DMS79 treated with DMSO at 0.1 percent for 48 hours (cell line): ENCODE measurements at regions not wholly inside any gene's neighbourhood (a gene's known extent, or its start where the extent isn't known, plus 50 kb on each side); places are given as distances from the start of the nearest gene placed in this dataset.

ENCODE experiments used
- DNase-seq: peaks from one replicate; lab custom pipeline; 2025; lab: John Stamatoyannopoulos, UW

DNA sequence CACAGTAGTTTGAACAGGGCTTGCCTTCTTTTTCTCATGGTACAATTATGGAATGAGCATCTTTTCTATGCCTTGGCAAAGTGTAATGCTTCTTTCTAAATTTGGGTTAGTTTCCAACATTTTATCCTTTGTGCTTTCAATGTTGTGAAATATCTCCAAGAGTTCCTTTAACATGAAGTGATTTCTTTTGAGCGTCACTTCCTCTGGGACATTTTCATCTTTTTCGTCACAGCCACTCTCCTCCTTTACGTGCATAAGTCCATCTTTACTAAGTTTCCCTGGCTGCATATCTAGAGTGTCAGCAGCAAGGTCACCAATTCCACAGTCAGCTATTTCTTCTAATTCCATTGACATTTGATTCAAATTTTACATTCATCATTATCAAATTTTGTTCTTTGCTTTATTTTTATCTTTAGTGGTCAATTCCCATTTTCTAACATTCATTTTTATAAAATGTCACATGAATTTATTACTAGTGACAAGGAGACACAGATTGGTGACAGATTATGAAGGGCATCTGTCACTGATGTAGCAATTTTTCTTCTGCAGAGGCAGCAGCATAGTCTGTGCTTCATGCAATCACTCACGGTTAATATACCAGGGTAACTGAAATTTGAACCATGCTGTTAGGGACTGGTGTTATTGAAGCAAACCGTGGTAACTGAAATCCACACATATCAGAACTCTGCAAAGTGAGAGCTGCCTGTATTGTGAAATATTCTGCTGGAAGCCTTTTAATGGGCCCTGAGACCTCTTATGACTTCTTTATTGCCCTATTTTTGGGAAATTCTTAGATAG is 126.5 kb upstream of the THBS1 start:
- DNase-seq, result no peak

DNA sequence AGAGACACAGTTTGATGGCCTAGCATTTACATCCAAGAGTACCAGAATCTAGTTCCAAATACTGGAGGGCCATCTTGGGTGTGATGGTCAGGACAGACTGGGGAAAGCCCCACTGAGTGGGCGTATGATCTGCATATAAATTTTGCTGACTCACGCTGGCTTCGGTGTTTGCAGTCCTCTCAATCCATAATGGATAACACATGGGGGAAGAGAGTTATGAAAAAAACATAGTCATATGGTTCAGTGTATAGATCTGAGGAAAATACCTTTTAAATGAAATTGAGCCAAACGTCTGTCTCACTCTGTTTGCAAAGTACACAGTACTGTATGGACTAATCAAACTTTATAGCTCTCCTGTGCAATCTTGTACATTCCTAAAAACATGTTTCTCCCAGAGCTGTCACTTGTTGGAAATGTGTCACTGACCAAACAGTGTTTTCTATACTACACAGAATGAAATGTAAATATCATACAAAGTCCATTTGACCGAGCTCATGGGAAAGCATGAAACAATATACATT is 125.3 kb upstream of the THBS1 start:
- DNase-seq, result no peak

DNA sequence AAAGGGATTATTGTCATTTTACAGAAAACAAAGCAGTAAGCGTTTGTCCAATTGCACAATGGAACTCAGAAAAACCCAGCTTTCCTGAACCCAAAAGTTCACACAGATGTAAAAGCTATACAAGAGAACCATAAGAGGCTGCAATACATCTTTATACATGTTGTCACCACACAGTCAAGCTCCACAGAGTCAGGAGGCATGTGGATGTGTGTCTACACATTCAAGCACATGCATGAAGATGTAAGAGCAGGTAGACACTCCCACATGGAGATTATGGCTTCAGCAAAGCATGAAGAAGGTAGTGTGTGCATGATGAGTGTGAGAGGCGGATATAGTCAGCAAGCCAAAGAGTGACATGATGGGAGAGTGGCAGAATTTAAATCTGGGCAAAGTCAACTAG is 124.7 kb upstream of the THBS1 start:
- no peak for DNase-seq

GRCh38 chr15:39456582-39457330 is 124.1 kb upstream of the THBS1 start:
- DNase-seq, result no peak

- no peak for DNase-seq
These were observed 122.7 kb upstream of the THBS1 start for GRCh38 chr15:39458131-39458530.

DNA sequence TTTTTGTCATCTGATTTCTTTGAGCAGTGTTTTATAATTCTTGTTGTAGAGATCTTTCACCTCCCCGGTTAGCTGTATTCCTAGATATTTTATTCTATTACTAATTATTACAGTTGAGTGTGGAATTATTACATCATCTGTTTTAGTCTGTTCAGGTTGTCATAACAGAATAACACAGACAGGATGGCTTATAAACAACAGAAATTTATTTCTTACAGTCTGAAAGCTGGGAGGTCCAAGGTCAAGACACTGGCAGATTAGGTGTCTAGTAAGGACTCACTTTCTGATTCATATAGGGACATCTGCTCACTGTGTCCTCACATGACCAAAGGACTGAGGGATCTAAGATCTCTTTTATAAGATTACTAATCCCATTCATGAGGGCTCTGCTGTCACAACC is 121.3 kb upstream of the THBS1 start:
- DNase-seq, result no peak

- DNase-seq, result no peak
These were observed 120.1 kb upstream of the THBS1 start for GRCh38 chr15:39460748-39461147.

DNA sequence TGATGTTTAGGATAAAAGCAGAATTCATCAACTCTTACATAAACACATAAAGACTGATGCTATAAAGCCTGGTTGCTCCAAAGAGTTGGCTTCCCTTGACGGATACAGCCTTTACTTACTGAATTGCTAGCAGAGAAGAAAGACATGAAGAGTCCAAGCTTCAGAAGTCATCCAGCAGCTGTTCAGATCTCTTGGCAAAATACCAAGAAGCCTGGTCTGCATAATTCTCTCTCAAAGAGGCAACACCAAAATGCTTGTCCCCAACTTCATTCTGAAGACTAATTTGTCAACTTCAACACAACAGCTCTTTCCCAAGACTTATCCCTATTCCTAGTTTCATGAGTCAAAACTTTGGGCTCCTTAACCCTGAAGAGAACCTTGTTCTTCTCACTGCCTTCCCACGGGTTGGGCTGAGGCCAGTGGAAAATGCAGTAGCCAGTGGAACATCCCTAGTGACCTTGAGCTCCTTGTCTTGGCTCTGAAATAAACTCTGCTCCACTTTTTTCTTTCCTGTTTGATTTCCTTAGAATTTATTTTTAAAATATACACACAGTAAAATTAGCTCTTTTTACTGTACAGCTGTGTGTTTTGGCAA is 119.2 kb upstream of the THBS1 start:
- DNase-seq, result no peak

DNA sequence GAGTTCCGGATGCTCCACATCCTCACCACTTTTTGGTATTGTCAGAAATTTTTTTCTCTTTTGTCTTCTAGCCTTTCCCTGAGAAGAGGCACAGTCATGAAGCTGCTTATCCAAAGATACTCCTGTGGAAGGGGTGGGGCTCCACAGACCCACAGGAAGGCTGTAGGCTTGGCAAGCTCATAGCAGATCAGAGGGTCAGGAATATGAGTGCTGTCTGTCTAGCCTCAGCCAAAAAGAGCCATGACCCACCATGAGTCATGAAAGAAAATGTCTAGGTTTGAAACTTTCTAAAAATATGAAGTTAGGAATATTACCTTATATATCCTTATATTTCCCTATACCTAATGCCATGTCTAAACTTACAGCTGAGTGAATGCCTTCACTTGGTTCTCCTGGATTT is 118.2 kb upstream of the THBS1 start:
- DNase-seq, result no peak

- no peak for DNase-seq
These were observed 114.8 kb upstream of the THBS1 start for GRCh38 chr15:39465843-39466749.

GRCh38 chr15:39466750-39467105 is 114.2 kb upstream of the THBS1 start:
- DNase-seq, result no peak

DNA sequence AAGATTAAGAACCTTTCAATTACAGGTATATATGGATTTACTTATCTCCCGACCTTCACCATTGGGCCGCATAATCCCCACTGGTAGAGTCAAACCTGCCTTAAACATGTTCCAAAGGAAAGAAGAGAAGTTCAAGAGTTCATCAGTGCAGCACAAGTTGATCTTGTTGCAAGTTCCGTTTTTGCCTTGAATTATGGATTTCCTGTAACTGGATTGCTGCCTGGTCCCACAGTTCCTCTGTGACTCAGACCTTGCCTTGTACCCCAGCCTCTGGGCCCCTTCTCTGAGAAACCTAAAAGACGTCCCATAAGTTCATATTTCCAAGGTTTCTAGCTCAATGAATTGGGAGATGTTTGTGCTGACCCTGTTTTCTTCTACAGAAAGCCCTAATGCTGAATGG is 112.5 kb upstream of the THBS1 start:
- DNase-seq, result no peak

DNA sequence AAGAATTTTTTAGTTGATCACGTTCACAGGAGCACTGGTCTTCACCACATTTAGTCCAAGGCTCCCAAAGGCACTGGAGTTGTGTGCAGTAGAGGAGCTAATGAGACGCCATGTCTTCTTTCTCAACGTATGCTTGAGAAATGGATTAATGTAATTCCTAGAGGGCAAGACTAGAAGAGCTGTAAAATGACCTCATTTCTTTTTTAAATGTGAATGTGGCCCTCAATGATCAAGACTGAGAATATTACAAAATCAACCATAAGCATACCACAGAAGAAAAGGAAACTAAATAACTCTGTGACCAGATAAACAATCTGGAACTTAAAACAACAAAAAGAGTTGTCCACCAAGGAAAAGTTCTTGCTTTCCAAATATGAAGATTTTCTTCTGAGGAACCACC is 112.1 kb upstream of the THBS1 start:
- no peak for DNase-seq

GRCh38 chr15:39471785-39472574 is 108.9 kb upstream of the THBS1 start:
- DNase-seq, result no peak

DNA sequence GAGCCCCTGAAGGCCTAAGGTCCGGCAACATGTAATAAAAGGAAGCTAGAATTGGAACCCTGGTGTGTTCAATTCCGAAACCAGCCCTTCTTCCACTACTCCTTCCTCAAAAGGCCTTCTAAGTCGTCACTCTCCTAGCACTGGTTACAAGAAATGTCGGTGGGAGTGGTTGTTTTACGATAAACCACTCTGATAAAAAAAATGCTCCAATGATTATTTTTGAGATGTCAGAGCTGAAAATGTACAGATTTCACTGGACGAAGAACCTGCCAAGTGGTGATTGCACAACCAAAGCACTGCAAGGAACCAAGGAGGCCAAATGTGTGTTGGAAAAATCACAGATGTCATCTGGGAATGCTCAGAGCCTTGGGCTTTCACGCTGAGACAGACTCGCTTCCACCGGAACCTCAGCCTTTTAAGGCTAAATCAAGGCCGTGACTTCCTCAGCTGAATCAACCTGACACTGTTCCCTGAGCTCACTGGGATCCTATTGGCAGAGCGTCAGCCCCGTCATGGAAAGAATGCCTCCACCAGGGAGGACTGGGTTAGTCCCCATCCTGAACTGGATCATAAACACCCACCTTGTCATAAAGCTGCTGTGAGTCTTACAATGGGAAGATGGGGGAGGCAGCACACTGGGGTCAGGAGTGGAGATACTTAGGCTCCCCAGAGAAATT is 108.1 kb upstream of the THBS1 start:
- DNase-seq, result no peak

DNA sequence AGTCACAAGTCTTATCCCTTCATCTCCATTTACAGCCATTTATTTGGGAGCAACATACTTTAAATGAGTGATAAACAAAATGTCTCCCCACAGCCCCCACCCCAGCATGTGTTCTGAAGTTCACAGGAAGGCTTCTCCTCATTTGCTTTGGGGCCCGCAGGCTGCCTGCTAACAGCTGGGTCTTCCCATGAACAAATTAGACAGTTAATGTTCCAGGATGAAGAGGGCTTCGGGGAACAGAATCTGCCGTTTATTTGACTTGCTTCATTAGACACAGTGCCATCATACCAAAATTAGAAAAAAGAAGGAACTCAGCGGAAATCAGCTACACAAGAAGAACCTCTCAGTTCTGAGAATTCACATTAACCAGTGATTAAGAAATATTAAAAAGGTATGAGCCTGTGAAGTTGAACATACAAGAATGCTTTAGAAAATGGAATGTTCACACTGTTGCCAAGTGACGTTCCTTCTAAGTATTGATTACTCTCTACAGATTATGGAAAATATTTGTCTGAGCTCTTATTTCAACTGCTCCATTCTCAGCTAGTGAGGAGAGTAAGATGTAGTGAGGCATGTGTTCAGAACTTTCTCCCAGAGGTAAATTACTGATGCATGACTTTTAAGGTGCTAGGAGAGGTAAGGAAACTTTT is 107.5 kb upstream of the THBS1 start:
- no peak for DNase-seq

DNA sequence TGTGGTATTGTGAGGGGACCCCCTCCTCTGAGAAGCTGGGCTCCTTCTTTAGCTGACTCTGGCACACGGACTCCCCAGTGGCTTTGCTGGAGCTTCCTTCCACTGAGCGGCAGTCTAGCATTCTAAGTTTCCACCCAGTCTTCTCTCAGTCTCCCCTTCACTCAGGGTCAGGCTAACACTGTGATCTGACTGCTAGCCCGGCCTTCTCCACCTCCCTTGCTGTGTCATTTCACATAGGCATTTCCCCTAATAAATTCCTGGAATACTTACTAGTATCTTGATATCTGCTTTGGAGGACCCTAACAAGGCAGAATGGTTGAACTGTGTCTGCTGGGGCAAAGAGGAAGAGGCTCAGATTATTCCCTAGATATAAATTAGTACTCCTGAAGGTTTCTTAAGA is 106.2 kb upstream of the THBS1 start:
- DNase-seq, result no peak

GRCh38 chr15:39478996-39479395 is 101.9 kb upstream of the THBS1 start:
- no peak for DNase-seq

DNA sequence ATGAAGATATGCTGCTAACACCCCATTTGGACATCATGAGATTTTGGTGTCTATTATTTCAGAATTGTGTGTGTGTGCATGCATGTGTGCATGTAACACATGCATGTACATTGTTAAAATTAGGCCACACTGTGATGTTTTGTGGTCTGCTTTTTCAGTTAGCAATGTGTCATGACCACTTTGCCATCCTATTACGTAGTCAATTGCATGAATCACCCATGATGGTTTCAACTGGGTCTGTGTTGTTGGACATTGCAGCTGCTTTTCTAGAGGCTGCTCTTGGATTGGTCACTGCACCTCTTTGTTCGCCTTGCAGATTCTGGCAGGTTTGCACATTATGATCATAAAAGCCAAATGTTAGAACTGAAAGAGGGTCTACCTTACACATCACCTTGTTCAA is 101.0 kb upstream of the THBS1 start:
- no peak for DNase-seq

- DNase-seq, result no peak
These were observed 98.4 kb upstream of the THBS1 start for GRCh38 chr15:39482459-39482858.
